Stomach (tissue), 4 donors: ENCODE measurements at regions not wholly inside any gene's neighbourhood (a gene's known extent, or its start where the extent isn't known, plus 50 kb on each side); places are given as distances from the start of the nearest gene placed in this dataset.

ENCODE experiments used
- CTCF ChIP-seq, 7 experiments: fragments of 450-650 bp in 4 of 7; fragments of 200-600 bp in 3 of 7; sonication (generic) in 3 of 7; IDR thresholded peaks; one replicate each; pipeline ENCODE4 v1.5.1; 2016 to 2019; ENCODE audit warnings: antibody characterized with exemption in 7 of 7, control low read depth in 2 of 7, mild to moderate bottlenecking in 1 of 7
- EP300 ChIP-seq: sonication (generic); formaldehyde crosslinking; IDR thresholded peaks from one replicate; pipeline ENCODE4 v1.6.1; 2017; ENCODE audit warnings: antibody characterized with exemption
- POLR2A ChIP-seq, 4 donors: fragments of 450-650 bp; IDR thresholded peaks; one replicate each; pipeline ENCODE4 v1.6.1; 2016; ENCODE audit warnings: antibody characterized with exemption in 4 of 4, control low read depth in 2 of 4, mild to moderate bottlenecking in 1 of 4, moderate library complexity in 1 of 4
- POLR2AphosphoS5 ChIP-seq, 3 donors: sonication (generic); formaldehyde crosslinking; IDR thresholded peaks; one replicate each; pipeline ENCODE4 v1.6.1; 2016; ENCODE audit warnings: antibody characterized with exemption in 3 of 3

- TF ChIP-seq POLR2A (IDR thresholded peaks at IDR 0.05) (no peak), CTCF (IDR thresholded peaks at IDR 0.05) (no peak), POLR2AphosphoS5 (IDR thresholded peaks at IDR 0.05) (no peak), EP300 (no peak)
Observed at GRCh38 chr13:79648191-79648590, 167.2 kb downstream of the NDFIP2 start.
